ENCODE measurements at regions not wholly inside any gene's neighbourhood (a gene's known extent, or its start where the extent isn't known, plus 50 kb on each side); places are given as distances from the start of the nearest gene placed in this dataset.

DNA sequence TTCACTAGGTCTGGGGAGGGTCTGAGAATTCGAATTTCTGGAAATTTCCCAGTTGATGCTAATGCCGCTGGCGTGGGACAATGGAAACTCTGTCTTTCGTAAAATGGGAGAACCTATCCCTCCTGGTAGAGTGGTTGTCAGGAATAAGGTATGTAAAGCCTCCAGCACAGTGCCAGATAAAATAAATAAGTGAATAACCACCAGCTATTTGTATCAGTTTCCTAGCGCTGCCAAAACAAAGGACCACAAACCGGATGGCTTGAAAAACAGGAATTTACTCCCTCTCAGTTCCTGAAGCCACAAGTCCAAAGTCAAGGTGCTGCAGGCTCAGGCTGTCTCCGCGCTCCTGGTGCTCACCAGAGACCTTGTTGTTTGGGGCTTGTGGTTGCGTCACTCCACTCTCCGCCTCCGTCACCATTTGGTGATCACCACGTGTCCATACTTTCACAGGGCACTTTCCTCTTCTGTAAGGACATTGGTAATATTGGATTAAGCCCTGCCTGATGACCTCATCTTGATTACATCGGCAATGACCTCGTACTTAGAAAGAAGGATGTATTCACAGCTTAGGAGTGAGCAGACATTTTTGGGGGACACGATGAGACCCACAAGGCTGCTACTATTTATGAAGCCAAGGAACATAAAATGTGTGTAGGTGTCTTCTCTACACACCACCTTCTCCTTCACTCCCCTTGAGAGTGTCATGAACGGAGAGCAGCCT, 428.5 kb downstream of the IRS2 start:
- Histone ChIP-seq H2AFZ (ENCODE audit: low read length) (no peak overlapping the region), H2BK12ac (ENCODE audit: insufficient read length, low read depth, low read length) (no peak overlapping the region), H3T11ph (ENCODE audit: low read length) (no peak overlapping the region), H3K23ac (ENCODE audit: insufficient read length, low read depth, low read length) (no peak overlapping the region), H3K4me1 (ENCODE audit: insufficient read depth, low read length) (no peaks in the 10 kb centered on the region; the same call in 1 of the 2 replicates), H3K27me3 (ENCODE audit: insufficient read depth, low read length) (no peaks in the 10 kb centered on the region), H4K5ac (ENCODE audit: insufficient read length, low read depth, low read length) (no peak overlapping the region), H3K23me2 (ENCODE audit: insufficient read length, low read depth, low read length, poor library complexity, severe bottlenecking) (no peaks in the 10 kb centered on the region), H3K9ac (ENCODE audit: extremely low read depth, insufficient read length, low read length) (no peak overlapping the region), H3K9me3 (ENCODE audit: control insufficient read depth, low read depth, low read length) (no peaks in the 10 kb centered on the region), H4K91ac (ENCODE audit: insufficient read length, low read depth, low read length) (no peak overlapping the region), H3K79me1 (ENCODE audit: insufficient read depth, low read depth, low read length, poor library complexity, severe bottlenecking) (no peaks in the 10 kb centered on the region), H2AK5ac (ENCODE audit: insufficient read length, low read length) (no peak overlapping the region), H2BK20ac (ENCODE audit: low read depth, low read length, poor library complexity, severe bottlenecking) (no peak overlapping the region), H4K20me1 (ENCODE audit: control insufficient read depth, insufficient read depth, insufficient read length) (no peaks in the 10 kb centered on the region), H2BK15ac (ENCODE audit: low read depth, low read length) (no peak overlapping the region), H2BK5ac (ENCODE audit: insufficient read length, low read length) (no peak overlapping the region), H3K18ac (ENCODE audit: insufficient read length, low read depth, low read length) (peak overlapping the region; percentile 21), H3K4me2 (ENCODE audit: insufficient read depth, insufficient read length, low read length) (no peak overlapping the region), H3K79me2 (ENCODE audit: insufficient read depth, low read length) (no peaks in the 10 kb centered on the region), H3K4ac (ENCODE audit: low read depth, low read length) (no peak overlapping the region), H3K14ac (ENCODE audit: insufficient read depth, low read length) (no peak overlapping the region), H2BK120ac (ENCODE audit: low read depth, low read length, poor library complexity, severe bottlenecking) (no peak overlapping the region), H4K8ac (replicated peaks; ENCODE audit: insufficient read length, low read depth, low read length) (no peak overlapping the region), H3K27ac (ENCODE audit: insufficient read length, low read depth, low read length) (no peak overlapping the region), H3K56ac (ENCODE audit: insufficient read length, low read depth, low read length) (no peak overlapping the region)
- Mint-ChIP-seq H3K27me3 (ENCODE audit: low read depth) (no peaks in the 10 kb centered on the region), H3K4me1 (peaks cover 11 to 13% of the 10 kb centered on the region in 2 experiments), H3K9me3 (no peaks in the 10 kb centered on the region), H3K27ac (peak overlapping the region in 2 of 3 experiments; percentile 27 to 85; a peak in 3 of 7 replicates), H3K4me3 (no peak overlapping the region), H3K36me3 (ENCODE audit: insufficient read depth in 1 of 3, low read depth in 3 of 3) (no peaks in the 10 kb centered on the region)
- TF ChIP-seq, protein P1, sequence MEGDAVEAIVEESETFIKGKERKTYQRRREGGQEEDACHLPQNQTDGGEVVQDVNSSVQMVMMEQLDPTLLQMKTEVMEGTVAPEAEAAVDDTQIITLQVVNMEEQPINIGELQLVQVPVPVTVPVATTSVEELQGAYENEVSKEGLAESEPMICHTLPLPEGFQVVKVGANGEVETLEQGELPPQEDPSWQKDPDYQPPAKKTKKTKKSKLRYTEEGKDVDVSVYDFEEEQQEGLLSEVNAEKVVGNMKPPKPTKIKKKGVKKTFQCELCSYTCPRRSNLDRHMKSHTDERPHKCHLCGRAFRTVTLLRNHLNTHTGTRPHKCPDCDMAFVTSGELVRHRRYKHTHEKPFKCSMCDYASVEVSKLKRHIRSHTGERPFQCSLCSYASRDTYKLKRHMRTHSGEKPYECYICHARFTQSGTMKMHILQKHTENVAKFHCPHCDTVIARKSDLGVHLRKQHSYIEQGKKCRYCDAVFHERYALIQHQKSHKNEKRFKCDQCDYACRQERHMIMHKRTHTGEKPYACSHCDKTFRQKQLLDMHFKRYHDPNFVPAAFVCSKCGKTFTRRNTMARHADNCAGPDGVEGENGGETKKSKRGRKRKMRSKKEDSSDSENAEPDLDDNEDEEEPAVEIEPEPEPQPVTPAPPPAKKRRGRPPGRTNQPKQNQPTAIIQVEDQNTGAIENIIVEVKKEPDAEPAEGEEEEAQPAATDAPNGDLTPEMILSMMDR (conservative IDR thresholded peaks at IDR 0.05): no peak
- DNase-seq: no peak
- WGBS (ENCODE audit: extremely low coverage, insufficient read length, low lambda C conversion rate): no CpG with 5 or more reads among the region's 16 CpGs

Measured in H9 (cell line).